GM12872 (cell line): ENCODE measurements at regions not wholly inside any gene's neighbourhood (a gene's known extent, or its start where the extent isn't known, plus 50 kb on each side); places are given as distances from the start of the nearest gene placed in this dataset.

Source experiments
- CTCF ChIP-seq: IDR thresholded peaks from 3 replicates; pipeline ENCODE4 v1.5.1; 2011; ENCODE audit warnings: low read depth, mild to moderate bottlenecking, low read length, moderate library complexity; ENCODE audit not compliant: insufficient read depth

GRCh38 chr1:56002231-56002630 lies 577.1 kb downstream of the PLPP3 start:
- no peak for TF ChIP-seq CTCF

- no peak for TF ChIP-seq CTCF
Measured at GRCh38 chr1:56000424-56000823, 578.9 kb downstream of the PLPP3 start.

- TF ChIP-seq CTCF, result no peak
Measured at GRCh38 chr1:55997536-55997935, 581.8 kb downstream of the PLPP3 start.

- TF ChIP-seq CTCF, result no peak
Measured at GRCh38 chr1:55993646-55994318, 585.6 kb downstream of the PLPP3 start.

GRCh38 chr1:55990007-55990406 lies 589.4 kb downstream of the PLPP3 start:
- no peak for TF ChIP-seq CTCF

GRCh38 chr1:55988963-55989452 lies 590.4 kb downstream of the PLPP3 start:
- no peak for TF ChIP-seq CTCF

- TF ChIP-seq CTCF, result no peak
Measured at GRCh38 chr1:55987491-55988249, 591.7 kb downstream of the PLPP3 start.
